ENCODE measurements at regions not wholly inside any gene's neighbourhood (a gene's known extent, or its start where the extent isn't known, plus 50 kb on each side); places are given as distances from the start of the nearest gene placed in this dataset.

- TF ChIP-seq, protein P1, sequence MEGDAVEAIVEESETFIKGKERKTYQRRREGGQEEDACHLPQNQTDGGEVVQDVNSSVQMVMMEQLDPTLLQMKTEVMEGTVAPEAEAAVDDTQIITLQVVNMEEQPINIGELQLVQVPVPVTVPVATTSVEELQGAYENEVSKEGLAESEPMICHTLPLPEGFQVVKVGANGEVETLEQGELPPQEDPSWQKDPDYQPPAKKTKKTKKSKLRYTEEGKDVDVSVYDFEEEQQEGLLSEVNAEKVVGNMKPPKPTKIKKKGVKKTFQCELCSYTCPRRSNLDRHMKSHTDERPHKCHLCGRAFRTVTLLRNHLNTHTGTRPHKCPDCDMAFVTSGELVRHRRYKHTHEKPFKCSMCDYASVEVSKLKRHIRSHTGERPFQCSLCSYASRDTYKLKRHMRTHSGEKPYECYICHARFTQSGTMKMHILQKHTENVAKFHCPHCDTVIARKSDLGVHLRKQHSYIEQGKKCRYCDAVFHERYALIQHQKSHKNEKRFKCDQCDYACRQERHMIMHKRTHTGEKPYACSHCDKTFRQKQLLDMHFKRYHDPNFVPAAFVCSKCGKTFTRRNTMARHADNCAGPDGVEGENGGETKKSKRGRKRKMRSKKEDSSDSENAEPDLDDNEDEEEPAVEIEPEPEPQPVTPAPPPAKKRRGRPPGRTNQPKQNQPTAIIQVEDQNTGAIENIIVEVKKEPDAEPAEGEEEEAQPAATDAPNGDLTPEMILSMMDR (conservative IDR thresholded peaks at IDR 0.05; ENCODE audit: low read depth), result no peak
- CTCF ChIA-PET, result no interaction called here
- H3K27ac ChIP-seq, result no peak overlapping the region
- DNase-seq (ENCODE audit: low spot score), result no peak
- POLR2A ChIA-PET (ENCODE audit: low non-redundant PET), result no interaction called here
These were observed 464.5 kb downstream of the MTRR start for GRCh38 chr5:8333485-8333884.

DNA sequence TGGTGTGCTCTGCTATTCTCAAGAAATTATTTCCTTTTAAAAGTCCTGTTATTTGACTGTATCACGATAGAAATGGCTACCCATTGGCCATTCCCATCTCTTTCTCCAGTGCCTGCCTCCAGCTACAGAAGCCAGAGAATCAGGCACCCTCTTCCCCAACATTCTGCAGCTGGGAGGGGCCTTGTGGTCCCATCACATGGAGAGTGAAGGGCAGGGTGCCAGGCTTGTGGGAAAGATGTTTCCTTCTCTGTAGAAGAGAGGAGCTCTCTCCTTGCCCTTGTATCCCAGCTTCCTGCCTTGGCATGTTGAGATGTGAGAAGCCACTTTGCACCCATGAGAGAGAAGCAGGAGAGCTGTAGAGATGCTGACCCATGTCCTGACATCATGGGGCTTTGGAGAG is 465.0 kb downstream of the MTRR start:
- ChIA-PET POLR2A (ENCODE audit: low non-redundant PET) (no interaction called here), CTCF (interaction anchor here (0.5 kb wide), 1 partner anchor 233 kb away, joined by 3 read pairs; no protein-coding TSS in a partner anchor)
- DNase-seq (ENCODE audit: low spot score), result no peak
- H3K27ac ChIP-seq, result no peak overlapping the region
- TF ChIP-seq, protein P1 (conservative IDR thresholded peaks at IDR 0.05; ENCODE audit: low read depth), result no peak

DNA sequence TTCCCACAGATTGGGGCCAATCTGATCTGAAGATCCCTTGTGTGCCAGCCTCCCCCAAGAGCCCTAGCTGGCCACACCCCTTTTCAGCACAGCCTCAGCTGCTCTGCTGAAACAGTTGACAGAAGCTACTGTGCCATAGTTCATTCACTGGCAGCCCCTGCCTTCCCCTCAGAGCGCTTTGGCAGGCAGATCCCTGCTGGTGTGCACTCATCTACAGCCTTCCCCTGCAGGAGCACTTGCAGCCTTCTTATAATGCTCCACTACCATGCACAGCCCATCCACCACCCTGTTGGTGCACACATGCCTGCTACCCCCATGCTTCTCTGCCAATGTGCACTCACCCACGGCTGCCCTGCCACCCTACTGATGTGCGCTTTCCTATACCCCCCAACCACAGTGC is 471.3 kb downstream of the MTRR start:
- no peak for DNase-seq (ENCODE audit: low spot score)
- no peak overlapping the region for H3K27ac ChIP-seq
- ChIA-PET POLR2A (ENCODE audit: low non-redundant PET) (no interaction called here), CTCF (no interaction called here)
- TF ChIP-seq, protein P1 (conservative IDR thresholded peaks at IDR 0.05; ENCODE audit: low read depth), result no peak

DNA sequence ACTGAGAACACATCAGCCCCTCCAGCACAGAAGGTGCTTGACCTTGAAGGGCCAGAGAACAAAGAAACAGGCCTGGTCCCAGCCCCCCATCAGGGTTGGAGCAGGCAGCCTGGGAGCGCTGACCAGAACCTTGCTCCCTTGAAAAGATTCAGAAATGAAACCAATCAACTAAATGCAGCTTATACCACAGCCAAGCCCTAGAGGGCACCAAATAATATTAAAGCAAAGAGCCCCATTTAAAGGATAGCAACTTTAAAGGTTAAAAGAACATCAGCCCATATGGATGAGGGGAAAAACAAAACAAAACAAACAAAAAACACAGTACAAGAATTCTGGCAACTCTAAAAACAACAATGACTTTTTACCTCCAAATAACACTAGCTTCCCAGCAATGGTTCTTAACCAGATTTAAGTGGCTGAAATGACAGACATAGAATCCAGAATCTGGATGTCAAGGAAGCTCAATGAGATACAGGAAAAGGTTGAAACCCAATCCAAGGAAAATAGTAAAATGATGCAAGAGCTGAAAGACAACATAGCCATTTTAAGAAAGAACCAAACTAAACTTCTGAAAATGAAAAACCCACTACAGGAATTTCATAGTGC is 471.9 kb downstream of the MTRR start:
- TF ChIP-seq, protein P1 (conservative IDR thresholded peaks at IDR 0.05; ENCODE audit: low read depth), result peak; percentile 61
- DNase-seq (ENCODE audit: low spot score), result no peak
- ChIA-PET POLR2A (ENCODE audit: low non-redundant PET) (no interaction called here), CTCF (interaction anchor here (0.7 kb wide), 1 partner anchor 745 kb away, joined by 3 read pairs; no protein-coding TSS in a partner anchor)
- H3K27ac ChIP-seq, result no peak overlapping the region

- POLR2A ChIA-PET (ENCODE audit: low non-redundant PET), result no interaction called here
- no peak for DNase-seq (ENCODE audit: low spot score)
- TF ChIP-seq, protein P1 (conservative IDR thresholded peaks at IDR 0.05; ENCODE audit: low read depth), result no peak
- CTCF ChIA-PET, result interaction anchor here (0.7 kb wide), 1 partner anchor 745 kb away, joined by 3 read pairs; no protein-coding TSS in a partner anchor
- H3K27ac ChIP-seq, result no peak overlapping the region
These were observed 472.5 kb downstream of the MTRR start for GRCh38 chr5:8341406-8341805.

DNA sequence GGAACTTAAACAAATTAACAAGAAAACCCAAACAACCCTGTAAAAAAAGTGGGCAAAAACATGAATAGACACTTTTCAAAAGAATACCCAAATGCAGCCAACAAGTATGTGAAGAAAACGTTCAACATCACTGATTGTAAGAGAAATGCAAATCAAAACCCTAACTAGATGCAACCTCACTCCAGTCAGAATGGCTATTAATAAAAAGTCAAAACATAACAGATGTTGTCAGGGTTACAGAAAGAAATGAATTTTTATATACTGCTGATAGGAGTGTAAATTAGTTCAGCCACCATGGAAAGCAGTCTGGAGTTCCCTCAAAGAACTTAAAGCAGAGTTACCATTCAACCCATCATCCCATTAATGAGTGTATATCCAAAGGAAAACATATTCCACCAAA is 479.0 kb downstream of the MTRR start:
- TF ChIP-seq, protein P1 (conservative IDR thresholded peaks at IDR 0.05; ENCODE audit: low read depth), result no peak
- ChIA-PET CTCF (no interaction called here), POLR2A (ENCODE audit: low non-redundant PET) (no interaction called here)
- no peak for DNase-seq (ENCODE audit: low spot score)
- no peak overlapping the region for H3K27ac ChIP-seq
